ENCODE measurements at regions not wholly inside any gene's neighbourhood (a gene's known extent, or its start where the extent isn't known, plus 50 kb on each side); places are given as distances from the start of the nearest gene placed in this dataset.
"Not testable (repeated sequence)": the region's sequence is repeated elsewhere in the genome, so short reads cannot be mapped to it uniquely, and the experiment has no call there.

DNA sequence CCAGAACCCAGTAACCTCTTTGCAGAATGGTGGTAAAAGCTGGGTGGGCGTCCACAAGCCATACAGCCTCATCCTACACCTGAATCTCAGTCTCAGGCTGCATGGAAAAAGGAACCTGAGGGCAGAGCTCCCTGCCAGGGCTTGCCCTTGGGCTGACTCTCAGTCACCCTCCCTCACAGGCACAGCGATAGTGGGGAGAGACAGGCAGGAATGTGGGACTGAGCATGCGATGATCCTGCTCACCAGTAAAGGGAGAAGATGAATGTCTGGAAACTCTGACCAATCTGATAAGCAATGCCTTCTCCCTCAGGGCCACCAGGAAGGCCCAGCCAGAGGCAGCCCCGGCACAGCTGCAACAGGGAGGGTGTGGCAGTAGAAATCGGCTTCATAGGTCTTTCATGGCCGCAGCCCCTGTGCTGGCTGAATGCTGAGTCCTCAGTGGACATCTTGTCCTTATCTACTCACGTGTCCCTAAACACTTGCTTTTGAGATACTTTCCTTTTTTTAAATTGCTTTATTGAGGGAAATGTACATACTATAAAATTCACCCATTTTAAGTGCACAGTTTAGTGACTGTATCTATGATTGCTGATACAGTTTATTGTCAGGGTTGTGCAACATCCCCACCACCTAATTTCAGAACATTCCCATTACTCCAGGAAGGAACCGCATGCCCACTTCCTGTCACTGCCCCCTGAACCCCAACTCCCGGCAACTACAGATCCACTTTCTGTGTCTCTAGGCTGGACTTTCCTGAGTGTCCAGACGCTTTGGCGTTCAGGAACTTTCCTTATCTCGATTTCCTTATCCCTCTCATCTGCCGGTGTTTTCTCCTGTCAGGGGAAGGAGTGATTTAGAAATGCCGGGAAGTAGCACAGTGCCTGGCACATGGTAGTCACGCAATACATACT is 258.1 kb downstream of the PCNX1 start:
- TF ChIP-seq, protein P1, sequence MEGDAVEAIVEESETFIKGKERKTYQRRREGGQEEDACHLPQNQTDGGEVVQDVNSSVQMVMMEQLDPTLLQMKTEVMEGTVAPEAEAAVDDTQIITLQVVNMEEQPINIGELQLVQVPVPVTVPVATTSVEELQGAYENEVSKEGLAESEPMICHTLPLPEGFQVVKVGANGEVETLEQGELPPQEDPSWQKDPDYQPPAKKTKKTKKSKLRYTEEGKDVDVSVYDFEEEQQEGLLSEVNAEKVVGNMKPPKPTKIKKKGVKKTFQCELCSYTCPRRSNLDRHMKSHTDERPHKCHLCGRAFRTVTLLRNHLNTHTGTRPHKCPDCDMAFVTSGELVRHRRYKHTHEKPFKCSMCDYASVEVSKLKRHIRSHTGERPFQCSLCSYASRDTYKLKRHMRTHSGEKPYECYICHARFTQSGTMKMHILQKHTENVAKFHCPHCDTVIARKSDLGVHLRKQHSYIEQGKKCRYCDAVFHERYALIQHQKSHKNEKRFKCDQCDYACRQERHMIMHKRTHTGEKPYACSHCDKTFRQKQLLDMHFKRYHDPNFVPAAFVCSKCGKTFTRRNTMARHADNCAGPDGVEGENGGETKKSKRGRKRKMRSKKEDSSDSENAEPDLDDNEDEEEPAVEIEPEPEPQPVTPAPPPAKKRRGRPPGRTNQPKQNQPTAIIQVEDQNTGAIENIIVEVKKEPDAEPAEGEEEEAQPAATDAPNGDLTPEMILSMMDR (conservative IDR thresholded peaks at IDR 0.05): no peak
- peak overlapping the region; percentile 92 for H3K27ac ChIP-seq

GRCh38 chr14:71166180-71166837 is 259.1 kb downstream of the PCNX1 start:
- peak overlapping the region; percentile 92 for H3K27ac ChIP-seq
- TF ChIP-seq, protein P1 (conservative IDR thresholded peaks at IDR 0.05): peak; percentile 87

DNA sequence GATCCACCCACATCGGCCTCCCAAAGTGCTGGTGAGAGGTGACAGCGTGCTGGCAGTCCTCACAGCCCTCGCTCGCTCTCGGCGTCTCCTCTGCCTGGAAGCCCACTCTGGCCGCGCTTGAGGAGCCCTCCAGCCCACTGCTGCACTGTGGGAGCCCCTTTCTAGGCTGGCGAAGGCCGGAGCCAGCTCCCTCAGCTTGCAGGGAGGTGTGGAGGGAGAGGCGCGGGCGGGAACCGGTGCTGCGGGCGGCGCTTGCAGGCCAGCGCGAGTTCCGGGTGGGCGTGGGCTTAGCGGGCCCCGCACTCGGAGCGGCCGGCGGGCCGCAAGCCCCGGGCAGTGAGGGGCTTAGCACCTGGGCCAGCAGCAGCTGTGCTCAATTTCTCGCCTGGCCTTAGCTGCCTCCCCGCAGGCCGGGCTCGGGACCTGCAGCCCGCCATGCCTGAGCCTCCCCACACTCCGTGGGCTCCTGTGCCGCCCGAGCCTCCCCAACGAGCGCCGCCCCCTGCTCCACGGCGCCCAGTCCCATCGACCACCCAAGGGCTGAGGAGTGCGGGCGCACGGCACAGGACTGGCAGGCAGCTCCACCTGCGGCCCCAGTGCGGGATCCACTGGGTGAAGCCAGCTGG is 260.2 kb downstream of the PCNX1 start:
- H3K27ac ChIP-seq: peak overlapping the region; percentile 92

GRCh38 chr14:71168161-71168560 is 260.9 kb downstream of the PCNX1 start:
- not testable (repeated sequence) for H3K27ac ChIP-seq

- TF ChIP-seq, protein P1 (conservative IDR thresholded peaks at IDR 0.05): no peak
Measured at GRCh38 chr14:71168564-71169427, 261.5 kb downstream of the PCNX1 start.

DNA sequence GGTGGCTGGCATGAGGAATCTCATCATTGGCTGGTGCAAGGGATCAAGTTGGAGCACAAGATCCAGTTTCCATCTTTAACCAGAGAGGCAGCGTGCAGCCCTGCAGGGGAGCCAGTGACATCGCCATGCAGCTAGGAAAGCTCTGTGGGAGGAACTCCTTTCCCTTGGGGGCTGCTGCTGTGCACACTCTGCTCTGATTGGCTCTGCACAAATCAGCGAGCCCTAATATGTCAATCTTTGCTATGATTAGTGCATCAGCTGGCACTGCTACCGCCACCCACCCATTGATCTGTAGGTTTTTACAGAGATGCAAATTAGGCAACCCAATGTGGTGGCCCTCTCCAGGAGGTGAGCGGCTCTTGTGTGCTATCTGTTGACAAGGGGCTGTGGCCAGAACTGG is 262.6 kb downstream of the PCNX1 start:
- H3K27ac ChIP-seq: no peak overlapping the region
- TF ChIP-seq, protein P1 (conservative IDR thresholded peaks at IDR 0.05): no peak

More at GRCh38 chr14:71168564-71169427, 261.5 kb downstream of the PCNX1 start:
- no peak overlapping the region for H3K27ac ChIP-seq

DNA sequence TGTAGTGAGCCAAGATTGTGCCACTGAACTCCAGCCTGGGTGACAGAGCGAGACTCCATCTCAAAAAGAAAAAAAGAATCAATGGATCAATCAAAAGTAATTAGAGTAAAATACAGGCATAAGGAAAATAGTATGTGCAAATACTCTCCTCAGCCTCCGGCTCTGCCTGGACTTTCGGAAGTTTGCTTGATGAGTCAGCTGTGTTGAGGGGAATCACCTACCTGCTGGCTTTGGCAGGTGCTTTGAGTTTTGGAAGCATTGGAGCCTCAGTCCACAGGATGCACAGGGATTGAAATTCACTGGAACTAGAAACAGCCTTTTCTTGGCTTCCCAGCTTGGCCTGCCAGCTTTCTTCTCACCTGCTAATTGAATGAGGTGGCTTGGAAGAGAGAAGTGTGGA is 268.2 kb downstream of the PCNX1 start:
- no peak overlapping the region for H3K27ac ChIP-seq
- TF ChIP-seq, protein P1 (conservative IDR thresholded peaks at IDR 0.05): no peak

DNA sequence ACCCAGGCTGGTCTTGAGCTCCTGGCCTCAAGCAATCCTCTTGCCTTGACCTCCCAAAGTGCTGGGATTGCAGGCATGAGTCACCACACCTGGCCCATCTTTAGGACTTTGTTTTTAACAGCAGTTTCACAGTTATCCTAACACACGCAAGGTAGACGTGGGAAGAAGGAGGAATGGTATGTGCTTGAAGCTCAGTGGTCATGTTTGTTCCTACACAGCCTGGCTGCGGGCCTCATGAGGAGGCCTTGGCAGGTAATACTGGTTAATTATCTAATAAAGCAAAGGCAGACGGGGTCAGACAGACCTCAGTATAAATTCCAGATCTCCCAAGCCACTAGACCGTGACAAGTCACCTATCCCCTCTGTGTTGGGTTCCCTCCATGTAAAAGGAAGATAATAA is 271.8 kb downstream of the PCNX1 start:
- TF ChIP-seq, protein P1 (conservative IDR thresholded peaks at IDR 0.05): no peak
- no peak overlapping the region for H3K27ac ChIP-seq
